Endothelial cell of umbilical vein (primary cell): ENCODE measurements at regions not wholly inside any gene's neighbourhood (a gene's known extent, or its start where the extent isn't known, plus 50 kb on each side); places are given as distances from the start of the nearest gene placed in this dataset.

Experiments
- EZH2 ChIP-seq: IDR thresholded peaks from 2 replicates; pipeline ENCODE4 v1.6.1; 2012; ENCODE audit warnings: borderline replicate concordance, low read depth, mild to moderate bottlenecking, moderate library complexity, low read length, inconsistent platforms; ENCODE audit not compliant: severe bottlenecking
- FOS ChIP-seq: IDR thresholded peaks from 2 replicates; pipeline ENCODE4 v1.6.1; 2011; ENCODE audit warnings: mild to moderate bottlenecking, low read length, moderate library complexity, borderline replicate concordance; ENCODE audit not compliant: insufficient read depth
- POLR2AphosphoS5 ChIP-seq: IDR thresholded peaks from 2 replicates; pipeline ENCODE4 v1.6.1; 2012; ENCODE audit warnings: low read depth, mild to moderate bottlenecking, control low read depth, low read length, moderate library complexity; ENCODE audit not compliant: insufficient read depth
- TF ChIP-seq, protein P1 (sequence below), 2 donors: IDR thresholded peaks; 1 replicate in 1 of 2; 2 replicates in 1 of 2; pipeline ENCODE4 v1.5.1; 2011; ENCODE audit warnings: low read length in 2 of 2, mild to moderate bottlenecking in 2 of 2, moderate library complexity in 2 of 2, control low read depth in 1 of 2, inconsistent platforms in 1 of 2, low read depth in 1 of 2; ENCODE audit not compliant: insufficient read depth in 1 of 2; ENCODE audit errors: extremely low read depth in 1 of 2
- TF ChIP-seq, protein P2 (sequence below): IDR thresholded peaks from 2 replicates; pipeline ENCODE4 v1.6.1; 2011; ENCODE audit not compliant: insufficient read depth, insufficient read length

DNA sequence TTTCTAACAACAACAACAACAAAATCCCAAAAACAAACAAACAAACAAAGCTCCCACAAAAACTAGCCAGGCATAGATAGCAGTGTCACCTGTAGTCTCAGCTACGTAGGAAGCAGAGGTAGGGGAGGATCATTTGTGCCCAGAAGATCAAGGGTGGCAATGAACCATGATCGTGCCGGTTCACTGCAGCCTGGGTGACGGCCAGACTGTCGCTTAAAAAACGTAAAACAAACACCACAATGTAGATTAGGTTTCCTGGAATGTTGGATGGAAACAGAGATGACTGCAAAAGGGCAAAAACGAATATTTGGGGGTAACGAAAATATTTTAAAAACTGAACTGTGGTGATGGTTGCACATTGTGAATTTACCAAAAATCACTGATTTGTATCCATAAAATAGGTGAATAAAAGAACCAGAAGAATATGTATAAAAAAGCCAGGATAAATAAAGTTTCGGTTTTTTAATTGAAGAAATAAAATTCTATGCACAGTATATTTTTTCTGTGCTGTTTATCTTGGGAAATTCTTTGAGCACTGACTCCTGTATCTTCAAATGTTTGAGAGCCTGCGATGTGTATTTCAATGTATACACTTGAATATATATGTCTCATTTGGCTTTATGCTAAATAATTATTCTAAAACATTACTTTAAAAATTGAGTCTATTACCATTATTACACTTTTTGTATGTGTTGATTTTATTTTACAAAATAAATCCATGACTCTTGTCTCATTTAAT lies 1477.0 kb downstream of the PCDH7 start:
- TF ChIP-seq EZH2 (no peak), POLR2AphosphoS5 (no peak), FOS (no peak)
- TF ChIP-seq, protein P1, sequence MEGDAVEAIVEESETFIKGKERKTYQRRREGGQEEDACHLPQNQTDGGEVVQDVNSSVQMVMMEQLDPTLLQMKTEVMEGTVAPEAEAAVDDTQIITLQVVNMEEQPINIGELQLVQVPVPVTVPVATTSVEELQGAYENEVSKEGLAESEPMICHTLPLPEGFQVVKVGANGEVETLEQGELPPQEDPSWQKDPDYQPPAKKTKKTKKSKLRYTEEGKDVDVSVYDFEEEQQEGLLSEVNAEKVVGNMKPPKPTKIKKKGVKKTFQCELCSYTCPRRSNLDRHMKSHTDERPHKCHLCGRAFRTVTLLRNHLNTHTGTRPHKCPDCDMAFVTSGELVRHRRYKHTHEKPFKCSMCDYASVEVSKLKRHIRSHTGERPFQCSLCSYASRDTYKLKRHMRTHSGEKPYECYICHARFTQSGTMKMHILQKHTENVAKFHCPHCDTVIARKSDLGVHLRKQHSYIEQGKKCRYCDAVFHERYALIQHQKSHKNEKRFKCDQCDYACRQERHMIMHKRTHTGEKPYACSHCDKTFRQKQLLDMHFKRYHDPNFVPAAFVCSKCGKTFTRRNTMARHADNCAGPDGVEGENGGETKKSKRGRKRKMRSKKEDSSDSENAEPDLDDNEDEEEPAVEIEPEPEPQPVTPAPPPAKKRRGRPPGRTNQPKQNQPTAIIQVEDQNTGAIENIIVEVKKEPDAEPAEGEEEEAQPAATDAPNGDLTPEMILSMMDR (IDR thresholded peaks at IDR 0.05; ENCODE audit: extremely low read depth in 1 of 2, insufficient read depth in 1 of 2, low read depth in 1 of 2, low read length in 2 of 2), result no peak
- TF ChIP-seq, protein P2, sequence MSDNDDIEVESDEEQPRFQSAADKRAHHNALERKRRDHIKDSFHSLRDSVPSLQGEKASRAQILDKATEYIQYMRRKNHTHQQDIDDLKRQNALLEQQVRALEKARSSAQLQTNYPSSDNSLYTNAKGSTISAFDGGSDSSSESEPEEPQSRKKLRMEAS, result no peak
